ENCODE measurements at regions not wholly inside any gene's neighbourhood (a gene's known extent, or its start where the extent isn't known, plus 50 kb on each side); places are given as distances from the start of the nearest gene placed in this dataset.
"Not testable (repeated sequence)": the region's sequence is repeated elsewhere in the genome, so short reads cannot be mapped to it uniquely, and the experiment has no call there.

GRCh38 chr11:95638501-95638900 lies 151.1 kb downstream of the FAM76B start:
- no peak overlapping the region for H3K27ac Mint-ChIP-seq
- no peaks in the 10 kb centered on the region for H3K36me3 Mint-ChIP-seq
- H3K4me1 ChIP-seq (ENCODE audit: control insufficient read depth, insufficient read depth, low read length): peaks cover 3% of the 10 kb centered on the region
- TF ChIP-seq CTCF (IDR thresholded peaks at IDR 0.05): no peak
- no peaks in the 10 kb centered on the region for H3K9me3 Mint-ChIP-seq
- DNase-seq: no peak
- no peak overlapping the region for H3K4me3 ChIP-seq (ENCODE audit: low read length)
- no peak overlapping the region for H3K4me3 Mint-ChIP-seq
- H3K4me1 Mint-ChIP-seq: peaks cover 6 to 7% of the 10 kb centered on the region in 2 donors
- no peak for ATAC-seq
- no peaks in the 10 kb centered on the region for H3K9me3 ChIP-seq (ENCODE audit: control insufficient read depth, insufficient read depth, low read length)
- H3K27me3 ChIP-seq (ENCODE audit: control insufficient read depth, insufficient read depth, low read length): no peaks in the 10 kb centered on the region
- H3K27me3 Mint-ChIP-seq (ENCODE audit: low read depth in 2 of 2): no peaks in the 10 kb centered on the region
- 88% methylated on average over 1 of the region's 1 CpG for WGBS (ENCODE audit: insufficient coverage)
- no peaks in the 10 kb centered on the region for H3K36me3 ChIP-seq (ENCODE audit: control insufficient read depth, insufficient read depth, low read length)
- no peak overlapping the region for H3K27ac ChIP-seq (ENCODE audit: low read length)
- intact Hi-C loops (cut with micrococcal nuclease): no loop called here

- peak in 1 of 2 donors; percentile 6 for DNase-seq
- no peak for ATAC-seq
- Mint-ChIP-seq H3K27ac (no peak overlapping the region), H3K9me3 (no peaks in the 10 kb centered on the region), H3K36me3 (no peaks in the 10 kb centered on the region), H3K4me3 (no peak overlapping the region), H3K4me1 (no peaks in the 10 kb centered on the region), H3K27me3 (ENCODE audit: low read depth in 2 of 2) (no peaks in the 10 kb centered on the region)
- Histone ChIP-seq H3K4me3 (ENCODE audit: low read length) (no peak overlapping the region), H3K4me1 (ENCODE audit: control insufficient read depth, insufficient read depth, low read length) (no peaks in the 10 kb centered on the region), H3K36me3 (ENCODE audit: control insufficient read depth, insufficient read depth, low read length) (no peaks in the 10 kb centered on the region), H3K27ac (ENCODE audit: low read length) (no peak overlapping the region), H3K27me3 (ENCODE audit: control insufficient read depth, insufficient read depth, low read length) (no peaks in the 10 kb centered on the region), H3K9me3 (ENCODE audit: control insufficient read depth, insufficient read depth, low read length) (no peaks in the 10 kb centered on the region)
- intact Hi-C loops (cut with micrococcal nuclease): no loop called here
- no peak for TF ChIP-seq CTCF (IDR thresholded peaks at IDR 0.05)
- WGBS (ENCODE audit: insufficient coverage): 81% methylated on average over 6 of the region's 7 CpGs
Observed at GRCh38 chr11:95625164-95625900, 164.2 kb downstream of the FAM76B start.

GRCh38 chr11:95616256-95616804 lies 173.3 kb downstream of the FAM76B start:
- no peak for DNase-seq
- ATAC-seq: no peak
- no peak overlapping the region for H3K4me3 ChIP-seq (ENCODE audit: low read length)
- Mint-ChIP-seq H3K9me3 (peaks cover 2 to 5% of the 10 kb centered on the region in 2 donors), H3K4me3 (no peak overlapping the region), H3K36me3 (no peaks in the 10 kb centered on the region), H3K4me1 (no peaks in the 10 kb centered on the region), H3K27me3 (ENCODE audit: low read depth in 2 of 2) (peaks cover 2 to 16% of the 10 kb centered on the region in 2 donors), H3K27ac (no peak overlapping the region)
- TF ChIP-seq CTCF (IDR thresholded peaks at IDR 0.05): no peak
- intact Hi-C loops (cut with micrococcal nuclease): no loop called here
- H3K9me3 ChIP-seq (ENCODE audit: control insufficient read depth, insufficient read depth, low read length): no peaks in the 10 kb centered on the region
- H3K36me3 ChIP-seq (ENCODE audit: control insufficient read depth, insufficient read depth, low read length): no peaks in the 10 kb centered on the region
- H3K4me1 ChIP-seq (ENCODE audit: control insufficient read depth, insufficient read depth, low read length): no peaks in the 10 kb centered on the region
- no CpG with 5 or more reads among the region's 1 CpG for WGBS (ENCODE audit: insufficient coverage)
- H3K27me3 ChIP-seq (ENCODE audit: control insufficient read depth, insufficient read depth, low read length): no peaks in the 10 kb centered on the region
- H3K27ac ChIP-seq (ENCODE audit: low read length): no peak overlapping the region

- TF ChIP-seq CTCF (IDR thresholded peaks at IDR 0.05): no peak
- no peaks in the 10 kb centered on the region for H3K4me1 Mint-ChIP-seq
- H3K4me3 Mint-ChIP-seq: no peak overlapping the region
- ATAC-seq (no peak), DNase-seq (no peak)
- H3K4me3 ChIP-seq (ENCODE audit: low read length): no peak overlapping the region
- H3K27me3 ChIP-seq (ENCODE audit: control insufficient read depth, insufficient read depth, low read length): no peaks in the 10 kb centered on the region
- intact Hi-C loops (cut with micrococcal nuclease): no loop called here
- no peaks in the 10 kb centered on the region for H3K36me3 ChIP-seq (ENCODE audit: control insufficient read depth, insufficient read depth, low read length)
- H3K27me3 Mint-ChIP-seq (ENCODE audit: low read depth in 2 of 2): peaks cover 10 to 15% of the 10 kb centered on the region in 2 donors
- H3K9me3 Mint-ChIP-seq: no peaks in the 10 kb centered on the region
- H3K9me3 ChIP-seq (ENCODE audit: control insufficient read depth, insufficient read depth, low read length): no peaks in the 10 kb centered on the region
- no peaks in the 10 kb centered on the region for H3K36me3 Mint-ChIP-seq
- H3K27ac ChIP-seq (ENCODE audit: low read length): no peak overlapping the region
- no peak overlapping the region for H3K27ac Mint-ChIP-seq
- no peaks in the 10 kb centered on the region for H3K4me1 ChIP-seq (ENCODE audit: control insufficient read depth, insufficient read depth, low read length)
Observed at GRCh38 chr11:95611827-95612226, 177.8 kb downstream of the FAM76B start.

- H3K27me3 ChIP-seq (ENCODE audit: control insufficient read depth, insufficient read depth, low read length); intact Hi-C loops (cut with micrococcal nuclease); H3K4me1 Mint-ChIP-seq; H3K36me3 ChIP-seq (ENCODE audit: control insufficient read depth, insufficient read depth, low read length); H3K4me3 ChIP-seq (ENCODE audit: low read length); H3K27ac Mint-ChIP-seq; H3K4me1 ChIP-seq (ENCODE audit: control insufficient read depth, insufficient read depth, low read length); H3K9me3 Mint-ChIP-seq; H3K9me3 ChIP-seq (ENCODE audit: control insufficient read depth, insufficient read depth, low read length); H3K36me3 Mint-ChIP-seq; H3K27ac ChIP-seq (ENCODE audit: low read length); DNase-seq; H3K4me3 Mint-ChIP-seq; ATAC-seq: not testable (repeated sequence)
- 91% methylated on average over 5 of the region's 5 CpGs for WGBS (ENCODE audit: insufficient coverage)
- H3K27me3 Mint-ChIP-seq (ENCODE audit: low read depth in 2 of 2): peaks cover 10 to 30% of the 10 kb centered on the region in 2 donors
Observed at GRCh38 chr11:95610185-95610584, 179.4 kb downstream of the FAM76B start.
